Muscle of leg (tissue), 3 donors: ENCODE measurements at regions not wholly inside any gene's neighbourhood (a gene's known extent, or its start where the extent isn't known, plus 50 kb on each side); places are given as distances from the start of the nearest gene placed in this dataset.
A peak's percentile ranks its signal among the peaks of the same experiment; 100 is the strongest.
"Not testable (repeated sequence)": the region's sequence is repeated elsewhere in the genome, so short reads cannot be mapped to it uniquely, and the experiment has no call there.

Experiments
- DNase-seq: peaks from one replicate; pipeline ENCODE4 v3.0.0; 2013
- H3K27ac ChIP-seq: one replicate; pipeline ENCODE4 v1.5.1; 2013; ENCODE audit warnings: mild to moderate bottlenecking, low read length, control low read depth
- H3K27me3 ChIP-seq: one replicate; pipeline ENCODE4 v1.6.1; 2013; ENCODE audit warnings: low read length; ENCODE audit not compliant: control insufficient read depth, insufficient read depth
- H3K36me3 ChIP-seq: one replicate; pipeline ENCODE4 v1.6.1; 2013; ENCODE audit warnings: low read length; ENCODE audit not compliant: control insufficient read depth, insufficient read depth
- H3K4me1 ChIP-seq: one replicate; pipeline ENCODE4 v1.6.1; 2013; ENCODE audit warnings: low read length; ENCODE audit not compliant: control insufficient read depth, insufficient read depth
- H3K4me3 ChIP-seq: one replicate; pipeline ENCODE4 v1.5.1; 2013; ENCODE audit warnings: low read length, control low read depth
- H3K9me3 ChIP-seq: replicated peaks from 2 replicates; pipeline ENCODE4 v1.6.1; 2013; ENCODE audit warnings: low read depth, low read length; ENCODE audit not compliant: control insufficient read depth
- WGBS: methylation state at CpG from one replicate; pipeline ENCODE4 v1.1.5; 2013; ENCODE audit warnings: missing lambda C conversion rate; ENCODE audit not compliant: insufficient coverage; 5-methylcytosine and 5-hydroxymethylcytosine counted together

DNA sequence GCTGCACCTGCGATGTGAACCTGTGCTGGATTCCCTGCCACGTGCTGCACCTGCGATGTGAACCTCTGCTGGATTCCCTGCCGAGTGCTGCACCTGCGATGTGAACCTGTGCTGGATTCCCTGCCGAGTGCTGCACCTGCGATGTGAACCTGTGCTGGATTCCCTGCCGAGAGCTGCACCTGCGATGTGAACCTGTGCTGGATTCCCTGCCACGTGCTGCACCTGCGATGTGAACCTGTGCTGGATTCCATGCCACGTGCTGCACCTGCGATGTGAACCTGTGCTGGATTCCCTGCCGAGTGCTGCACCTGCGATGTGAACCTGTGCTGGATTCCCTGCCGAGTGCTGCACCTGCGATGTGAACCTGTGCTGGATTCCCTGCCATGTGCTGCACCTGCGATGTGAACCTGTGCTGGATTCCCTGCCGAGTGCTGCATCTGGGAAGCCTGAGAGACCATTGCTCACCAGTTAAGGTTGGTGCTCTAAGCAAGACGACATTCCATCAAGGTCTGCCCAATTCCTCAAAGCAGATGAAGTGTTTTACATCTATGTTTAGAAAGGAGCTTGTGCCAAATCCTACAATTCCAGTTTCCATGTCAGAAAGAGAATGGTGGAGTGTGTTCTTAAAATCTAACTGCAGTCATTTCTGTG is 176.5 kb upstream of the B3GAT1 start:
- H3K9me3 ChIP-seq, H3K4me1 ChIP-seq, H3K27ac ChIP-seq, H3K36me3 ChIP-seq, DNase-seq, H3K4me3 ChIP-seq: not testable (repeated sequence)
- 86% methylated on average over 19 of the region's 20 CpGs for WGBS
- peaks cover 13% of the 10 kb centered on the region for H3K27me3 ChIP-seq

DNA sequence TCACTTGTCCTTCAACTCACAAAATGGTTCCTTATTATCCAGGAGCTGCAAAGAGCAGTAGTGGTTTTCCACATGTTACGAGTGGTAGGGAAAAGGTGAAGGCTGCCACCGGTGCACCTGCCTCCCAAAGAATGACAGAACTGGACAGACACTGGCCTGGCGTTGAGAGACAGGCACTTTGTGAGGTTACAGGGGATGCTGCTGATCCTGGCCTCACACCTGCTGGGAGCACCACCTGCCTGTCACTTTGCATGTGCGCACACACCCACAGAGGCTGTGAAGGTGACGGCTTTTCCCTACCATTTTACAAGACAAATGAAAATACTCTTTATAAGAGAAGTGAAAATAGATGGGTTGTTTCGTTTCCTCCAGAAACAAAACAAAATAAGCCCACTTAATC is 175.3 kb upstream of the B3GAT1 start:
- WGBS = 93% methylated on average over 2 of the region's 6 CpGs
- no peak overlapping the region for H3K4me3 ChIP-seq
- H3K27me3 ChIP-seq = peaks cover 15% of the 10 kb centered on the region
- H3K9me3 ChIP-seq = no peaks in the 10 kb centered on the region
- H3K27ac ChIP-seq = no peak overlapping the region
- H3K4me1 ChIP-seq = peaks cover 7% of the 10 kb centered on the region
- no peak for DNase-seq
- no peaks in the 10 kb centered on the region for H3K36me3 ChIP-seq

DNA sequence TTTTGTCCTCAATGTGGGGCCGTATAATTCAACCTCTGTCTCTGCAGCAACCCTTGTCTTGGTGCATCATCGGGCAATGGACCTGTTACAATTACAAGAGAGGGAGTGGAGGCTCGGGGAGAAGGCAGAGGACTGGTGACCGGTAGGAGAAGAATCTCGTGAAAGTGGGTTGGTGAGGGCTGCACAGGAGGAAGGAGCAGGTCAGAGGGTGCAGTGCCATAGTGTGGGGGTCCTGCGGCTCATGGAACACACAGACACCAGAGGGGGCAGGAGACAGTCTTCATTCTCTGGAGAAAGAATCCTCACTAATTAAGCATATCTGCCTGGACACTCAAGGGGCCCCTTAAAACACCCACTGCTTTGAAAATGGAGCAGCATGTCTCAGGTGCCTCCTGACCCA is 174.7 kb upstream of the B3GAT1 start:
- Histone ChIP-seq H3K4me3 (no peak overlapping the region), H3K27me3 (peaks cover 19% of the 10 kb centered on the region), H3K4me1 (peaks cover 7% of the 10 kb centered on the region), H3K27ac (no peak overlapping the region), H3K36me3 (no peaks in the 10 kb centered on the region), H3K9me3 (no peaks in the 10 kb centered on the region)
- 76% methylated on average over 4 of the region's 6 CpGs for WGBS
- no peak for DNase-seq

DNA sequence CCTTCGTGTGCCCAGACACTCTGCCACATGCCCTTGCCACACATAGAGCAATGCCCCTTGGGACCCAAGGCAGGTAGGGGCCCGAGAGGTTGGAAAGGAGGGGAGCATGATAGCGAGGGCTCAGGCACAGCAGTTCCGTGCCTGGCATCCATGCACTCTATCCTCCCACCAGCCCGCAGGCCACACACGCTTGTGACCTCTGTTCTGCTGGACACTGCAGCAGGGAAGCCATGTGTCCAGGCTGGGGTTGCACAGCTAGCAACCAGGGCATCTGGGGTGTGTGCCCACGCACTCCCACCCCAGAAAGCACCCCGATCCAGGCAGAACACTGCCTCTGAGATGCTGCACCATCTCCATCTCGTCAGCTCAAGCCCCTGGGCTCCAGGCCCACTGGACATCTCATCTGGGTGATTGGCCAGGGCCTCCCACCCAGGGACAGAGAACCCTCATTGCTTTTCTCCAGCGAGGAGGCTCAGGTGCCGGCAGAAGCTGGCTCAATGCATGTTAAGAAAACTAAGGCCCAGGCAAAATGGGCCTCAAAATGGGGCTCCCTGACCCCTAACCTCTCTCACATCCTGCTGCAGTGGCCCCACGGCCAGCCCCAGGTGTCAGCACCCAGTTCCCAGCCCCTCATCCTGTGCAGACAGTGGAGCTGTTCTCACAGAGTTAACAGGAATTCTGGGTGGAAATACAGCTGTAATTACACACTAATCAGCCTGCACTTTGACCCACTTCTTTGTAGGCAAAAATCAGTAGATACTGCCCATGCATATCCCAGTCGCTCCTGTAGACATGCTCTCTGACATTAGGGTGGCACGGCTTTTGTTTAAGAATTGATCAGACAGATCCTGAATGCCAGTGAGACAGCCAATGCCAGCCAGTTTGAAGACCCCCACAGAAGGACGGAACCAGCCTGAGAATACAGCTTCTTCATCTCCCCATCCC is 173.9 kb upstream of the B3GAT1 start:
- WGBS = 76% methylated on average over 9 of the region's 15 CpGs
- Histone ChIP-seq H3K36me3 (no peaks in the 10 kb centered on the region), H3K27ac (no peak overlapping the region), H3K4me3 (no peak overlapping the region), H3K27me3 (peaks cover 19% of the 10 kb centered on the region), H3K4me1 (peaks cover 7% of the 10 kb centered on the region), H3K9me3 (no peaks in the 10 kb centered on the region)
- DNase-seq = no peak

DNA sequence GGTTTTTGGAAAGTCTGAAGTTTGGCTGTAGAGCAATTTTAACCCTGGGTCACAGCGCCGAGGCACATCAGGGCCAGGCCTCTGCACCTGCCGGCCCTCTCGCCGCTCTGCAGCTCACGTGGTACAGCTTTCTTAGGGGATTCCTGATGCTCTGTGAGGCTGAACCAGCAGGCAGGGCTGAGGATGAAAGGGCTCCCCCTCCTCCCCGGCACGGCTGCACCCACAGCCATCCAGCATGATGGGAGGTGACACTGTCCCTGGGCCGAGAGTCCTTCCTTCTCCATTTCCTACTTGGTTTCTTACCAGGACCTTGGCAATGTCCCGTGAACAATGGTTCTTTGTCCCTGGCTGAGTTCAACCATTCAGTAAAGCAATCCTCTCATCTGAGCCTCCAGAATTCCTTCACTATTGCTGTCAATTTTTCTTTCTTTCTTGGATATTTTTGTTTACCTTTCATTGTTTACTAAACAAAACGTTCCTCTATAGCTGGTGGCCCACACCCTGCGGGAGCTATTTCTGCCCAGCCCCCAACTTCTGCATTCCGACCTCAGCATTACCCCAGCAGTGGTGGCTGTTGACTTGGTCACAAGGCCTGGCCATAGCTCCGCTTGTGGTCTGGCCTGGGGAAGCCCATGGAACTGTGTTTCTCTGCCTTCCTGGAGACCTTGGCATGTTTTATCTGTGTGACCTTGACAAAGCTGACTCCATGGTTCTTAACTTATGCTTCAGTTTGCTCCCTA is 172.8 kb upstream of the B3GAT1 start:
- WGBS = 51% methylated on average over 14 of the region's 14 CpGs
- no peak overlapping the region for H3K27ac ChIP-seq
- DNase-seq = peak; percentile 72
- no peaks in the 10 kb centered on the region for H3K36me3 ChIP-seq
- H3K27me3 ChIP-seq = peaks cover 24% of the 10 kb centered on the region
- peaks cover 7% of the 10 kb centered on the region for H3K4me1 ChIP-seq
- no peaks in the 10 kb centered on the region for H3K9me3 ChIP-seq
- no peak overlapping the region for H3K4me3 ChIP-seq

DNA sequence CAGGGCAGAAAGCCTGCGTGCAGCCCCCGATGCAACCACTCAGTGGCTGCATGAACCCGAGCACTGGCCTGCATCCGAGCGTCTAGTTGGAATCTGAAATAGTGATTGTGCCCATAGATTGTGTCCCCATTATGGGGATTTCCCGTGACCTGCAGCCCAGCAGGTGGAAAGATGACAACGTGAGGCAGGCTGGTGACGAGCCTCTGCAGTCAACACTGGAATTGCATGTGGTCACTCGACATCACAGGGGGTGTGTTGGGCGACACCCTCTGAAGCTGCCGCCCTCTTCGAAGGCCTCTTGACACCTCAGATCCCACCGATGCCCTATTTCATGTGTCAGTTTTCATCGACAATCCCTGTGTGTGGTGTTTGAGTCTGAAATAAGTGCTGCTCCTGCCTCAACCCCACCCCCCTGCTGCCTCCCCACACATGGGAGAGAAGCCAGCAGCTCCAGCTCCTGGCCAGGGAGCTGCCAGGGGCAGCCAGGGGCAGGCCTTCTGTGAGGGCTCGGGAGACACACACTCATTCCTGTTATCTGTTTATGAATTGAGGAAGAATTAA is 172.0 kb upstream of the B3GAT1 start:
- H3K27me3 ChIP-seq = peaks cover 25% of the 10 kb centered on the region
- peaks cover 7% of the 10 kb centered on the region for H3K4me1 ChIP-seq
- H3K36me3 ChIP-seq = no peaks in the 10 kb centered on the region
- H3K9me3 ChIP-seq = no peaks in the 10 kb centered on the region
- no peak overlapping the region for H3K27ac ChIP-seq
- no peak overlapping the region for H3K4me3 ChIP-seq
- DNase-seq = no peak
- 68% methylated on average over 9 of the region's 15 CpGs for whole genome bisulfite sequencing

DNA sequence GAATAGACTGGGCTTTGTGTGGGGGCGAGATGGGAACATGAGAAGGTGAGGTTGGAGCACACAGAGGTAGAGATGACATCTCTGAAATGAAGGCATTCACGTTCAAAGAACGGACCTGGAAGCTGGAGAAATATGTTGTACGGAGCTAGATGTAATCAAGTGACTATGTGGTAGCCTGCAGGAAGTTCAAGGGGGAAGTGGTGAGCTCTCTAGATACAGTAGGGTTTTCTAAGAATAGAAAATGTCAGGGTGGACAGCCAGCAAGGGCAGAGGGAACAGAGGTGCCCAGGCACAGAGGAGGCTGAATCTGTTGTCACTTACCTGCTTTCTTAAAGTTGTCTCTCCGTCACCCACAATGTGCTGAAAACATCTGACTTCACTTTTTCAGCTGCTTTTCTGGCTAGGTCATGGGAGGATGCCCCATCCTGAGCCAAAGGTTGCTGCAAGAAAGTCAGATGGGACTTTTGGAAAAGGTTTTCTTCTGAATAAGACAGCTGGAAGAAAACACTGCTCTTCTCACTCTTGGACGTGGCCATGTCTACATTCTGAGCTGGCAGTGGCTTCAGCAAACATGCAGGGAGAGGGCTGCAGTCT is 171.5 kb upstream of the B3GAT1 start:
- peak; percentile 58 for DNase-seq
- no peak overlapping the region for H3K4me3 ChIP-seq
- H3K4me1 ChIP-seq = peaks cover 7% of the 10 kb centered on the region
- no peak overlapping the region for H3K27ac ChIP-seq
- 65% methylated on average over 6 of the region's 6 CpGs for WGBS
- H3K27me3 ChIP-seq = peaks cover 26% of the 10 kb centered on the region
- no peaks in the 10 kb centered on the region for H3K9me3 ChIP-seq
- no peaks in the 10 kb centered on the region for H3K36me3 ChIP-seq

DNA sequence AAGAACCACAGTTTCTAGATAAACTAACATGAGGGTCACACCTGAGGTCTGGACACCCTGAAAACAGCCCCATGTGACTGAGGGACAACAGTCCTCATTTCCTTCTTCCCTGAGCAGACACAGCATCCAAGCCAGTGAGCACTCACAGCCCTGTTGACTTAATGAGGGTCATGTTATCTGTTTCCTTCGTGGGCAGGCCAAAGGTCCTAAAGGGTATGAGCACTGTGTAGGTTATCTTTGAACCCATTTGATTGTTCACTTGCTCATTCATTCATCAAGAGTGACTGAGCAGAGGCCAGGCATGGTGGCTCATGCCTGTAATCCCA is 170.7 kb upstream of the B3GAT1 start:
- no peak overlapping the region for H3K27ac ChIP-seq
- WGBS = no CpG with 5 or more reads among the region's 1 CpG
- H3K4me1 ChIP-seq = peaks cover 7% of the 10 kb centered on the region
- no peak for DNase-seq
- H3K27me3 ChIP-seq = peaks cover 23% of the 10 kb centered on the region
- H3K9me3 ChIP-seq = no peaks in the 10 kb centered on the region
- H3K36me3 ChIP-seq = no peaks in the 10 kb centered on the region
- H3K4me3 ChIP-seq = no peak overlapping the region

DNA sequence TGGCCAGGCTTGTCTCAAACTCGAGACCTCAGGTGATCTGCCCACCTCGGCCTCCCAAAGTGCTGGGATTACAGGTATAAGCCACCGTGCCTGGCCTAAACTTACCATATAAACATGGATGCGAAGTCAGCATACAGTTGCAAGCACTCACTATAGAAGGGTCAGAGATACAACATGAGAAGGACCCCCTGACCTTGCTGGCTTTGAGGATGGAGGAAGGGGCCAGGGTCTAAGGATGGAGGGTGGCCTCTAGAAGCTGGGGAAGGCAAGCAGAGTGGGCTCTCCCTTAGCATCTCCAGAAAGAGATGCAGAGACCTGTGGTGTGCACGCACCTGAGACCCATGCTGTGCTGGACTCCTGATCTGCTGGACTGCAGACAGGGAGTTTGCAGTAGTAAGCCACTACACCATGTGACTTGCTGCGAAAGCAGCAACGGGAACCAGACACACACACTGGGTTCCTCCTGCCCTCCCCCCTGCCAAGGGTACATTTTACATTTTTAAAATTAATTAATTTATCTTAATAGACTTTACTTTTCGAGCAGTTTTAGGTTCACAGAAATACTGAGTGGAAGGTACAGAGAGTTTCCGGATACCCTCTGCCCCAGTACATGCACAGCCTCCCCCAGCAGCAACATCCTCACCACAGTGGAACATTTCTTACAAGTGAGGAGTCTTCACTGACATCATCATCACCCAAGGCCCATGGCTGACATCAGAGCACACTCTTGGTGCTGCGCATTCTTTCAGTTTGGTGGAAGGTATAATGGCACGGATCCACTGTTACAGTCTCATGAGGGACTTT is 170.1 kb upstream of the B3GAT1 start:
- WGBS = 81% methylated on average over 4 of the region's 11 CpGs
- H3K4me3 ChIP-seq = no peak overlapping the region
- no peak overlapping the region for H3K27ac ChIP-seq
- no peaks in the 10 kb centered on the region for H3K9me3 ChIP-seq
- H3K4me1 ChIP-seq = peaks cover 7% of the 10 kb centered on the region
- no peak for DNase-seq
- H3K36me3 ChIP-seq = no peaks in the 10 kb centered on the region
- peaks cover 20% of the 10 kb centered on the region for H3K27me3 ChIP-seq
